HG03066 (cell line): ENCODE measurements at regions not wholly inside any gene's neighbourhood (a gene's known extent, or its start where the extent isn't known, plus 50 kb on each side); places are given as distances from the start of the nearest gene placed in this dataset.
"Not testable (repeated sequence)": the region's sequence is repeated elsewhere in the genome, so short reads cannot be mapped to it uniquely, and the experiment has no call there.

ENCODE experiments used
- ATAC-seq: cut with Tn5 transposase; IDR thresholded peaks from one replicate; pipeline ENCODE4 v1.9.1; 2021; ENCODE audit warnings: low read depth; ENCODE audit not compliant: unreplicated experiment

GRCh38 chr18:59980188-59980637 is 80.4 kb downstream of the PMAIP1 start:
- no peak for ATAC-seq

- ATAC-seq = no peak
These were observed 72.2 kb downstream of the PMAIP1 start for GRCh38 chr18:59971871-59972428.

DNA sequence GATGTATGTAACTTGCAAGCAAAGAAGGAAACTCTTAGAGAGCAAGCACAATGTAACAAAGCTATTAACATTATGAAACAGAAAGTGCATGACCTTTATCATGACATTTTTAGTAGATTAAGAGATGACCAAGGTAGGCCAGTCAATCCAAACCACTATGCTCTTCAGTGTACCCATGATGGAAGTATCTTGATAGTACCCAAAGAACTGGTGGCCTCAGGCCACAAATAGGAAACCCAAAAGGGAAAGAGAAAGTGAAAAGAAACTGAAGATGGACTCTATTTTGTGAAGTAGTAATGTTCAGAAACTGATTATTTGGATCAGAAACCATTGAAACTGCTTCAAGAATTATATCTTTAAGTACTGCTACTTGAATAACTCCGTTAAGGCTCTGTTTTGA is 71.3 kb downstream of the PMAIP1 start:
- peak; percentile 70 for ATAC-seq

GRCh38 chr18:59969477-59970028 is 69.8 kb downstream of the PMAIP1 start:
- not testable (repeated sequence) for ATAC-seq

GRCh38 chr18:59968583-59968982 is 68.8 kb downstream of the PMAIP1 start:
- ATAC-seq = no peak

DNA sequence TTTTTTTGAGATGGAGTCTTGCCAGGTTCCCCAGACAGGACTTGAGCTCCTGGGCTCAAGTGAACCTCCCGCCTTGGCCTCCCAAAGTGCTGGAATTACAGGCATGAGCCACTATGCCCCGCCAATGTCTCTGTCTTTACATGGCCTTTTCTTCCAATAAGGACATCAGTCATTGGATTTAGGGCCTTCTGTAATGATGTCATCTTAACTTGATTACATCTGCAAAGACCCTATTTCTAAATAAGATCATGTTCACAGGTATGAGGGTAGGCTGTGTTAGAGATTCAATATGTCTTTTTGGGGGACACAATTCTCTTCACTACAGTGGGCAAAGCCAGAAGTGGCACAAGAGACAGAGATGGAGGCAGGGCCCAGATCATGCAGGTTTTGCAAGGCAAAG is 68.1 kb downstream of the PMAIP1 start:
- ATAC-seq = no peak

- ATAC-seq = no peak
These were observed 67.1 kb downstream of the PMAIP1 start for GRCh38 chr18:59966913-59967312.

GRCh38 chr18:59963229-59963628 is 63.4 kb downstream of the PMAIP1 start:
- ATAC-seq = no peak

DNA sequence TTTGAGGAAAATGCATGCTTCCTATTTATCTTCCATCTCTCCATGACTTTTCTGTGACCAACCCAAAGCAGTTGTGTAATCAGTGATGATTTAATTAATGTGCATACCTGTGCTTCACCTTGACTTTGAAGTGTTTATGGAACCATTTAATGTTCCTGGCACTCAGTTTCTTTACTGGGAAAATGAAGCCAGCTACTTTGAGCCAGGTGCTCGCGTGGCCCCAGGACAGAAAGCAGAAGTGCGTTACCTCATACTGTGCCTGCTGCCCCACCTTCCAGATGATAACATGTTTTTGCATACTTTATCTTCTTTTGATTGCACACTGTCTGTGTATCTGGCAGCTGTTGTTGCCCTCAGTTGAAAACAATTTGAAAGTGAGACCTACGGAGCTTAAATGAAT is 61.3 kb downstream of the PMAIP1 start:
- peak; percentile 77 for ATAC-seq

GRCh38 chr18:59960272-59960671 is 60.5 kb downstream of the PMAIP1 start:
- no peak for ATAC-seq

GRCh38 chr18:59959606-59960005 is 59.8 kb downstream of the PMAIP1 start:
- ATAC-seq = no peak

DNA sequence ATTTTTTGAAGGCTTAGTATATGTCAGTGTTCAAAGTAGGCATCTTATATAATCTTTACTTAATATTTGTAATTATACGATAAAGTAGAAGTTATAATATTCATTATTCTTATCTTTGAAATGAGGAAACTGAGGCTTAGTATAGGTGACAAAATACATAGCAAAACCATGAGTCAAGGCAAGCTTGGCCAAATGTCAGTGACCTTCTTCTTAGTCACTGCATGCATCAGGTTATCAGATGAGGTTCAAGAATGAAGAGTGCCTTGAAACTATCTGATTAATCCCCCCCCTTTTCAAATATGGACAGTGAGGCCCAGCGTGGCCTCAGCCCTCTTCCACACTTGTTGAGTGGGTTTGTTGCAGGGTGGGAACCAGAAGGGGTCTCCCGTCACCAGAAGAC is 59.3 kb downstream of the PMAIP1 start:
- no peak for ATAC-seq

- no peak for ATAC-seq
These were observed 58.2 kb downstream of the PMAIP1 start for GRCh38 chr18:59957957-59958356.

DNA sequence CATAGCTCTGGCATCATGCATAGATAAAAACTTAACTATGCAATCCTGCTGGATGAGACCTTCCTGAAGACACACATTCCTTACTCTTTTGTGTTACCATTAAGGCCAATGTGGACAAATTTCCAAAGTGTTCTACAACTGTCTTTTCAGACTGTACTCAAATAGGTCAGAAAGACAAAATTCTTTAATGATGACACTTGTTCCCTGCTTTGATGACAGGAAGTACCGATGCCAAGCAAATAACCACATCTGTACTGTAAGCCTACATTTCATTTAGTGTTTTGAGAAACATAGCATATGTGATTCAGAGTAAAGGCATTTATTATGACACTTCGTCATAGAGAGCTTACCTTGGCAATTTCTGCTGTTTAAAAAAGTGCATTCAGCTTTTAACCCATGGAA is 55.0 kb downstream of the PMAIP1 start:
- no peak for ATAC-seq

DNA sequence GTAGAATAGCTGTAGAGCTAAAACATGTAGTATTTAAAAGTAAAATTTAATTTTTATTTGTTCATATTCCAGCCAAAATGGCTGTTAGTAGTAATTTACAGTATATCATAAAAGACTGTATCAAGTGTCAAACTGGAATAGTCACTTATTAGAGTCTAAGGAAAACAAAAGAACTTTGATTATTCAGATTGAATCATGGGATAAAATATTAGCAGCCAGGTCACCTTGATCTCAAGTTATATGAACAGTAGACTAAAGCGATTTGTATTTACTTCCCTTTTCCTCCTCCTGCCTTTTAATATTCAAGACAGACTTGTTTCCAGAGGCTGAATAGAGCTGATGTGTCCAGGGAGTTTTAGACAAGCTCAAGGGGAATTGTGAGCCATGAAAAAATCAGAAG is 54.4 kb downstream of the PMAIP1 start:
- no peak for ATAC-seq
